ENCODE measurements at regions not wholly inside any gene's neighbourhood (a gene's known extent, or its start where the extent isn't known, plus 50 kb on each side); places are given as distances from the start of the nearest gene placed in this dataset.

- Mint-ChIP-seq H3K36me3 (no peaks in the 10 kb centered on the region), H3K4me1 (no peaks in the 10 kb centered on the region), H3K27me3 (peaks cover 3% of the 10 kb centered on the region), H3K9me3 (peaks cover 0 to 2% (median 0%) of the 10 kb centered on the region in 3 donors), H3K4me3 (no peak overlapping the region), H3K27ac (no peak overlapping the region)
Measured at GRCh38 chr1:86207323-86207722, 50.8 kb upstream of the COL24A1 start.
